CD14-positive monocyte (primary cell): ENCODE measurements at regions not wholly inside any gene's neighbourhood (a gene's known extent, or its start where the extent isn't known, plus 50 kb on each side); places are given as distances from the start of the nearest gene placed in this dataset.

Experiments used
- DNase-seq, 3 donors: peaks; one replicate each; pipeline ENCODE4 v3.0.0-alpha.2; 2011 to 2022
- H2AFZ ChIP-seq: 2 replicates; pipeline ENCODE4 v1.6.0; 2012; ENCODE audit warnings: mild to moderate bottlenecking, low read depth, low read length, inconsistent platforms; ENCODE audit not compliant: insufficient read depth, poor library complexity, severe bottlenecking
- H3K27ac ChIP-seq, 2 donors: 1 replicate in 1 of 2; 2 replicates in 1 of 2; pipeline ENCODE4 v1.5.1; 2012 to 2013; ENCODE audit warnings: low read length in 2 of 2, control low read depth in 1 of 2, inconsistent platforms in 1 of 2, low read depth in 1 of 2, mild to moderate bottlenecking in 1 of 2
- H3K27me3 ChIP-seq, 2 donors: one replicate each; pipeline versions ENCODE4 v1.6.0 to v1.6.1; 2011 to 2013; ENCODE audit warnings: low read length in 2 of 2; ENCODE audit not compliant: control insufficient read depth in 2 of 2, insufficient read depth in 2 of 2
- H3K36me3 ChIP-seq, 2 donors: replicated peaks in 1 of 2; 1 replicate in 1 of 2; 2 replicates in 1 of 2; pipeline versions ENCODE4 v1.5.1 to v1.6.1; 2012 to 2013; ENCODE audit warnings: low read length in 2 of 2, control low read depth in 1 of 2, inconsistent platforms in 1 of 2, mild to moderate bottlenecking in 1 of 2; ENCODE audit not compliant: insufficient read depth in 2 of 2, control insufficient read depth in 1 of 2
- H3K4me1 ChIP-seq, 2 donors: 1 replicate in 1 of 2; 2 replicates in 1 of 2; pipeline versions ENCODE4 v1.5.1 to v1.6.1; 2012 to 2013; ENCODE audit warnings: low read length in 2 of 2, control low read depth in 1 of 2, inconsistent platforms in 1 of 2, mild to moderate bottlenecking in 1 of 2, moderate library complexity in 1 of 2; ENCODE audit not compliant: insufficient read depth in 2 of 2, control insufficient read depth in 1 of 2
- H3K4me2 ChIP-seq: replicated peaks from 2 replicates; pipeline ENCODE3; 2012; ENCODE audit warnings: low read length, moderate library complexity, mild to moderate bottlenecking; ENCODE audit not compliant: poor library complexity, severe bottlenecking; ENCODE audit errors: extremely low read depth
- H3K4me3 ChIP-seq, 3 experiments: fragments of 200-600 bp in 1 of 3; sonication (generic) in 1 of 3; replicated peaks in 1 of 3; 1 replicate in 2 of 3; 2 replicates in 1 of 3; pipeline ENCODE4 v1.5.1; 2011 to 2013; ENCODE audit warnings: low read length in 3 of 3, mild to moderate bottlenecking in 3 of 3, control low read depth in 2 of 3, low read depth in 2 of 3, inconsistent platforms in 1 of 3, moderate library complexity in 1 of 3
- H3K79me2 ChIP-seq: 2 replicates; pipeline ENCODE4 v1.6.0; 2012; ENCODE audit warnings: mild to moderate bottlenecking, control low read depth, inconsistent platforms, low read length, moderate library complexity; ENCODE audit not compliant: insufficient read depth
- H3K9ac ChIP-seq: 2 replicates; pipeline ENCODE4 v1.6.0; 2017; ENCODE audit warnings: low read length, mild to moderate bottlenecking; ENCODE audit not compliant: insufficient read depth, poor library complexity, severe bottlenecking
- H3K9me3 ChIP-seq, 2 donors: replicated peaks in 1 of 2; 1 replicate in 1 of 2; 2 replicates in 1 of 2; pipeline versions ENCODE4 v1.5.1 to v1.6.1; 2012 to 2013; ENCODE audit warnings: low read length in 2 of 2, control low read depth in 1 of 2; ENCODE audit not compliant: control insufficient read depth in 1 of 2, insufficient read depth in 1 of 2
- H4K20me1 ChIP-seq: 2 replicates; pipeline ENCODE4 v1.6.0; 2012; ENCODE audit warnings: mild to moderate bottlenecking, low read length, control low read depth, moderate library complexity; ENCODE audit not compliant: insufficient read depth
- H3K27ac Mint-ChIP-seq, 7 donors: one replicate each; pipeline ENCODE4 v1.8.0; 2020; ENCODE audit warnings: mild to moderate bottlenecking in 7 of 7, mixed read lengths in 7 of 7, moderate library complexity in 6 of 7, inconsistent platforms in 2 of 7
- H3K27me3 Mint-ChIP-seq, 3 donors: one replicate each; pipeline ENCODE4 v1.8.0; 2021 to 2022; ENCODE audit warnings: low read depth in 3 of 3, mild to moderate bottlenecking in 3 of 3, mixed read lengths in 3 of 3, moderate library complexity in 3 of 3, inconsistent platforms in 1 of 3
- H3K36me3 Mint-ChIP-seq, 2 donors: one replicate each; pipeline ENCODE4 v1.8.0; 2020; ENCODE audit warnings: mixed read lengths in 2 of 2, inconsistent platforms in 1 of 2, mild to moderate bottlenecking in 1 of 2
- H3K4me1 Mint-ChIP-seq: one replicate; pipeline ENCODE4 v1.8.0; 2020; ENCODE audit warnings: mild to moderate bottlenecking, mixed read lengths
- H3K4me3 Mint-ChIP-seq, 2 donors: one replicate each; pipeline ENCODE4 v1.8.0; 2020; ENCODE audit warnings: mild to moderate bottlenecking in 2 of 2, mixed read lengths in 2 of 2, moderate library complexity in 1 of 2
- H3K9me3 Mint-ChIP-seq, 7 donors: one replicate each; pipeline ENCODE4 v1.8.0; 2020 to 2022; ENCODE audit warnings: mixed read lengths in 7 of 7, mild to moderate bottlenecking in 6 of 7, moderate library complexity in 6 of 7, inconsistent platforms in 2 of 7
- CTCF ChIP-seq: fragments of 200-600 bp; IDR thresholded peaks from one replicate; pipeline ENCODE4 v1.8.0; 2022; ENCODE audit warnings: antibody characterized with exemption, mild to moderate bottlenecking
- WGBS: methylation state at CpG from one replicate; pipeline ENCODE4 v1.1.5; 2013; ENCODE audit warnings: missing lambda C conversion rate; ENCODE audit not compliant: insufficient coverage; 5-methylcytosine and 5-hydroxymethylcytosine counted together
- intact Hi-C, 2 donors: fragments of 100-400 bp; cut with micrococcal nuclease; formaldehyde crosslinking; loops; one replicate each; pipeline versions ENCODE4 v1.15.0 to v1.15.1; 2023

- no peak overlapping the region for H3K4me3 Mint-ChIP-seq
- no peaks in the 10 kb centered on the region for H3K4me1 Mint-ChIP-seq
- Histone ChIP-seq H2AFZ (no peak overlapping the region), H3K27ac (no peak overlapping the region), H3K4me3 (no peak overlapping the region), H3K79me2 (no peaks in the 10 kb centered on the region), H3K9me3 (no peaks in the 10 kb centered on the region), H3K9ac (no peak overlapping the region), H3K27me3 (no peaks in the 10 kb centered on the region), H3K4me2 (no peak overlapping the region), H3K36me3 (no peaks in the 10 kb centered on the region), H3K4me1 (no peaks in the 10 kb centered on the region), H4K20me1 (no peaks in the 10 kb centered on the region)
- H3K9me3 Mint-ChIP-seq: no peaks in the 10 kb centered on the region
- H3K27ac Mint-ChIP-seq: peak overlapping the region in 1 of 7 donors; percentile 4
- H3K27me3 Mint-ChIP-seq: peaks cover 3 to 7% (median 3%) of the 10 kb centered on the region in 3 donors
- no peaks in the 10 kb centered on the region for H3K36me3 Mint-ChIP-seq
- WGBS: 89% methylated on average over 13 of the region's 16 CpGs
- no peak for TF ChIP-seq CTCF
- no peak for DNase-seq
- intact Hi-C loops: no loop called here
Measured at GRCh38 chr21:43305811-43306311, 121.1 kb downstream of the SIK1 start.

GRCh38 chr21:43305336-43305665 lies 121.6 kb downstream of the SIK1 start:
- no peak overlapping the region for H3K4me3 ChIP-seq
- Mint-ChIP-seq H3K27ac (no peak overlapping the region), H3K36me3 (no peaks in the 10 kb centered on the region), H3K4me1 (no peaks in the 10 kb centered on the region), H3K4me3 (no peak overlapping the region), H3K27me3 (peaks cover 3 to 7% (median 3%) of the 10 kb centered on the region in 3 donors), H3K9me3 (no peaks in the 10 kb centered on the region)
- H3K4me1 ChIP-seq: no peaks in the 10 kb centered on the region
- intact Hi-C loops: no loop called here
- no peaks in the 10 kb centered on the region for H3K36me3 ChIP-seq
- TF ChIP-seq CTCF: no peak
- H2AFZ ChIP-seq: no peak overlapping the region
- H3K79me2 ChIP-seq: no peaks in the 10 kb centered on the region
- no peak overlapping the region for H3K27ac ChIP-seq
- DNase-seq: no peak
- no peaks in the 10 kb centered on the region for H3K27me3 ChIP-seq
- WGBS: 95% methylated on average over 15 of the region's 15 CpGs
- H3K4me2 ChIP-seq: no peak overlapping the region
- H3K9me3 ChIP-seq: no peaks in the 10 kb centered on the region
- H3K9ac ChIP-seq: no peak overlapping the region
- no peaks in the 10 kb centered on the region for H4K20me1 ChIP-seq
